ENCODE measurements at regions not wholly inside any gene's neighbourhood (a gene's known extent, or its start where the extent isn't known, plus 50 kb on each side); places are given as distances from the start of the nearest gene placed in this dataset.

DNA sequence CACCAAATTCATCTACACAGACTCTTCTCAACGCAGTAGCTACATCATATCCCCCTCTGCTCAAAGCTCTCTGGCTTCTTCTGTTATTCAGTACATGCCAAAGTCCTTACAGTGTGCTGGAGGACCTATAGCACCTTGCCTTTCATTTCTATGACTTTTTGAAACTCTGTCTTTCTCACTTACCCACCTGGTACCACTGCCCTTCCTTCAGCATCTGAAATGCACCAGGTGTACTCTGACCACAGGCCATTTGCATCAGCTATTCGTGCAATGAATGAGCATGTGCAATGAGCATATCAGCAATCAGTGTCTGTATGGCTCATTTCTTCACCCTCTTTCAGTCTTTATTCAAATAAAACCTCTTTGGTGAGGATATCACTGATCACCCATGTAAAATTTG, 399.9 kb downstream of the RAB28 start:
- no peak for DNase-seq
- intact Hi-C loops (cut with DNase I) = no loop called here

DNA sequence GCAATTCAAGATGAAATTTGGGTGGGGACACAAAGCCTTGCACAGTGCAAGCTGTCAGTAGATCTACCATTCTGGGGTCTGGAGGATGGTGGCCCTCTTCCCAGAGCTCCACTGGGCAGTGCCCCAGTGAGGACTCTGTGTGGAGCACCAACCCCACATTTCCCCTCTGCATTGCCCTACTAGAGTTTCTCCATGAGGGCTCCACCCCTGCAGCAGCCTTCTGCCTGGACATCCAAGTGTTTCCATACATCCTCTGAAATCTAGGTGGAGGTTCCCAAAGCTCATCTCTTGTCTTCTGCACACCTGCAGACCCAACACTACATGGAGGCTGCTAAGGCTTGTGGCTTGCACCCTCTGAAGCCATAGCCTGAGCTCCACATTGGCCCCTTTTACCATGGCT, 402.3 kb downstream of the RAB28 start:
- intact Hi-C loops (cut with DNase I) = no loop called here
- DNase-seq = no peak

DNA sequence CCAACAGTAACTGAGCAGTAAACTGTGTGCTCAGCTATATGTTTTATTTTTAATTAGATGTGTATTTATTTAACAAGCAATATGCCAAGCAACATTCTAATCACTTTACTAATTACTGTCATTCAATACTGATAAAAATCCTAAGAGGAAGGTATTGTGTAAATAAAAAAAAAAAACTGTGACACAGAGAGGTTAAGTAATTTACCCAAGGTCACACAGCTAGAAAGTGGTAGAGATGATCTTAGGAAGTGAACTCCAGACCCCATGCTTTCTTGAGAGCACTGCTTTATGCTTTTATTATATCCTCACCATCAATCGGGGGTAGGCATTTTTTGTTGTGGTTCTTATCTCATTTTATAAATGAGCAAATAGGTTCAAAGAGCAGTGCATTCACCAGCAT, 417.1 kb downstream of the RAB28 start:
- intact Hi-C loops (cut with DNase I) = no loop called here
- no peak for DNase-seq

DNA sequence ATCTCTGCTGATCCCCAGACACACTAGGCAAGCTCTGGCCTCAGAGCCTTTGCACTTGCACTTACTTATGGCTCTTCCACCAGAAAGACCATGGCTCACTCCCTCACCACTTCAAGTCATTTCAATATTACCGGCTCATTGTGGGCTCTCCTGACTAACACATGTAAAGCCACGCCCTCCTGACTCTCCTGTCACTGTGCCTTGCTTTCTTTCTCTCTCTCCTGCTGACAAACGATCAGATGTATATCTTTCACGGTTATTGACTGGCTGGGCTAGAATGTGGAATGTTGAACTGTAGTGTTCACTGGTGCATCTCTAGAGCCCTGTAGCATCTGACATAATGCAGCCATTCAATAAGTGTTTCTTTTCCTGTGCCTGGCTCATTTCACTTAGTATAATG, 425.1 kb downstream of the RAB28 start:
- intact Hi-C loops (cut with DNase I) = no loop called here
- no peak for DNase-seq

DNA sequence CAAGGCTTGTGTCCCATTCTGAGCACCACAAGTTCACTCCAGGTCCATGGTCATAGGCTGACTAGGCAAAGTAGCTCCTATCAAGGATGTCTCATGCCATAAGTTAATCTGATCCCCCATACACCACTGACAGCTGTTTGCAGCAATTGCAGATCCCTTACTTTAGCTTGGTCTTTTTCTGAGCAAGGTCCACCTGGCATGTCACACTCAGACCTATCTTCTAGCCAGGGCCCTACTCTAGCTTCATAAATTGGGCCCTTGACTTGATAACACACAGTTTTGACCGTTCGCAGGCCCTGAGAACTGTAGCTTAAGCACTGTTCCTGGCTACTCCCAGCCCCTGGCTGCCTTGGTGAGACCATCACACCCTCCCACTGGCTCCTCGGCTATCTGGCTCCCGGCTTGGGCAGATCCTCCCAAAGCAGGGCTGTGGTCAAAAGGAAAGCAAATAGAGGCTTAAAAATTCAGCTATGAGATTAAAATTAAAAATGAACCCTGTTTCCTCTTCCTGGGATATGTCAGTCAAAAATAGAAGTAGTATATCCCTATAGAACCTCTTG, 427.4 kb downstream of the RAB28 start:
- DNase-seq = no peak
- intact Hi-C loops (cut with DNase I) = no loop called here

DNA sequence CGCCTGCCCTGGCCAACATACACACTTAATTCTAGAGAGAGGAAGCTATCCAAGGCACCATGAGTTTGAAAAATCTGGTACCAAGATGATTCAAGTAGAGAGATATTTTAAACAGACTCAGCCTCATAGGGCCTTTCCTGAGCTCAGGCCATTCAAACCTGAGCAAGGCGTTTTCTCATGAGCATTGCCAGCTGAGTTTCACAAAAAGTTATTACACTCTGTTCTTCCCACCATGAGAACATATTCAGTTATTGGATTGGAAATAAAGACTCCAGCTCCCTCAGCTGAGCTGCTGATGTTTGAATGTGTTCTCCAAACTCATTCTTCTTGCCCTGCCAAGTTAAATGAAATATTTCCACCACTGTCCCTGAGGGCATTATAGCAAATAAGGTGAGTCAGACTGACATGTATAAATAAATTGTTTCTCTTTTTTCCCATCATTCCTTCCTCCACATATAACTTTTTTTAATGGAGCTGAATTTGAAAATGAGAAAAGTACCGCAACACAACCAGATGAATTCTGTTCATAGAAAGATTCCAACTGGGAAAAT, 429.6 kb downstream of the RAB28 start:
- intact Hi-C loops (cut with DNase I) = no loop called here
- DNase-seq = no peak

DNA sequence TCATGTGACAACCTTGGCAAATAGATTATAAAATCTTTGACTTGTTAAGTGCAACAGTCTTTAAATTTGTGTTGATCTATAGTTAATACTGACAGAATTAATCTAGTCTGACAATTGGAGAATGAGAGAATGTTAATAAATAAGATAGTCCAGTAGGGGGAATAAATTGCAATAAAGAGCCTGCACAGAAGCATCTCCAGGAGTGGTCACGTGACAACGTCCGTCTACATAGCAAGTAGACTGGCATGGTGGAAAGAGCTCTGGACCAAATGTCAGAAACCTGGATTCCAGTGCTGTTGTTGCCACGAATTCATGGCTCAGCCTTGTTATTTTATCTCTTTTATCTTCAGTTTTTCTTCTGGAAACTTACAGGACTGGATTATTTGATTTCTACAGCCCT, 436.5 kb downstream of the RAB28 start:
- DNase-seq = no peak
- intact Hi-C loops (cut with DNase I) = no loop called here

DNA sequence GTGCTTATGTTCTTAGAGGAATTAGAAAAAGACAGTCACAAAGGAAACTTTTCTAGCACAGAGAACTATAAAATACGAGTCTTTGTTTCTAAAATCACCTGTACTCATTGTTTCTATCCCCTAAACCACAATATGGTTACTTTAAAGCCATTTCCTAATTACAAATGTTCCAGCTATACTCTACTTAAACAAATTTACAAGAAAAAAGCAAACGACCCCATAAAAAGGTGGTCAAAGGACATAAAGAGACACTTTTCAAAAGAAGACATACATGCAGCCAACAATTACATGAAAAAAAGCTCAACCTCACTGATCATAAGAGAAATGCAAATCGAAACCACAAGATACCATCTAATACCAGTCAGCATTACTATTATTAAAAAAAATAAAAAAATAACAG, 447.3 kb downstream of the RAB28 start:
- no peak for DNase-seq
- intact Hi-C loops (cut with DNase I) = no loop called here

DNA sequence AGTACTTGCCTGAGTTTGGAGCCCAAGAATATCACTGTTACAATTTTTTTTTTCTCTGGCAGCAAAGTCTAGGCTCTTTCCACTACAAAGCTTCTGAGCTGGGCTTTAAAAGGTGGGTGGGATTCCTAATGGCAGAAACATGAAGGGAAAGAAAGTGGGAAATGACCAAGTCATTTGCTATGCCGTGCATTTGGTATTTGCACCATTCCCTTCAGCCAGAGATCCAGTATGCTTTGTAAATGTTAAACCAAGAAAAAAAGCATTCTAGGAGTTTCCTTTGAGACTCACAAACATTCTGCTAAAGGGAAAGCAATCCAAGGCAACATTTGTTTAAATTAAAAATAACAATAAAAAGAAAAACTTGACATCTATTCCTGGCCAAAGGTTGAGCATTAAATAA, 451.2 kb downstream of the RAB28 start:
- no peak for DNase-seq
- intact Hi-C loops (cut with DNase I) = no loop called here

DNA sequence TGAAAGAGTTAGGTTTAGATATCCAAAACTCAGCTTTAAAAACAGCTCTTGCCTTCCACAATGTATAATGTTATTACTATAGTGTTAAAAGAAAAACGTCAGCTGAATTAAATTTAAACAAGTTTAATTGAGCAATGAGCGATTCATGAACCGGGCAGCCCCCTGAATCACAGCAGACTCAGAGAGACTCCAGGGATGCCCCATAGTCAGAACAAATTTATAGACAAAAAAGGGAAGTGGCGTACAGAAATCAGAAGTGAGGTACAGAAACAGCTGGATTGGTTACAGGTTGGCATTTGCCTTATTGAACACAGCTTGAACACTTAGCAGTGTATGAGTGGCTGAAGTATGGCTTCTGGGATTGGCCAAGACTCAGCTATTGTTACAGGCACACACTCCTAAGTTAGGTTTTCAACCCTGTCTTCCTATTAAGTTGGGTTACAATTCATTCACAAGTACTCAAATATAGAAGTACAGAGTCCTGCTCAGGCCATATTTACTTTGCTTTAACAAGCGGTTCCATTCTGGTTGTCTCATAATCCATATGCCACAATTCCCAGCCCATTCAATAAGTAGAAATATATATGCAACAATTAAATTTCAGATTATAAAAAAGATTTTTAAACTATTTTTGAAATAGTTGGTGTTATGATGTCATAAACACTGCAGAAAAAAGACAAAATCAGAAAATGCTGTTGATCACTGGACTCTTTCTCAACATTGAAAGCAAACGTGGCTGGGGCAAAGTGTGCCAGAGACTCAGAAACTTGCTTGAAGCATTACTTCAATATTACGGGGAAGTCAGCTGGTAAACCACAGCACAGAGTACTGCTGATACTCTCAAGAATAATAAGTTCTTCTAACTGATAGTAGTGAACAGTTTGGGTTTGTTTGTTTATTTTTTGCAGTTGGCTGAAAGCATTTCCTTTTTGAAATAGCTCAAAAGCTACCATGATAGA, 459.7 kb downstream of the RAB28 start:
- intact Hi-C loops (cut with DNase I) = no loop called here
- DNase-seq = peak in 1 of 10 donors; percentile 44

DNA sequence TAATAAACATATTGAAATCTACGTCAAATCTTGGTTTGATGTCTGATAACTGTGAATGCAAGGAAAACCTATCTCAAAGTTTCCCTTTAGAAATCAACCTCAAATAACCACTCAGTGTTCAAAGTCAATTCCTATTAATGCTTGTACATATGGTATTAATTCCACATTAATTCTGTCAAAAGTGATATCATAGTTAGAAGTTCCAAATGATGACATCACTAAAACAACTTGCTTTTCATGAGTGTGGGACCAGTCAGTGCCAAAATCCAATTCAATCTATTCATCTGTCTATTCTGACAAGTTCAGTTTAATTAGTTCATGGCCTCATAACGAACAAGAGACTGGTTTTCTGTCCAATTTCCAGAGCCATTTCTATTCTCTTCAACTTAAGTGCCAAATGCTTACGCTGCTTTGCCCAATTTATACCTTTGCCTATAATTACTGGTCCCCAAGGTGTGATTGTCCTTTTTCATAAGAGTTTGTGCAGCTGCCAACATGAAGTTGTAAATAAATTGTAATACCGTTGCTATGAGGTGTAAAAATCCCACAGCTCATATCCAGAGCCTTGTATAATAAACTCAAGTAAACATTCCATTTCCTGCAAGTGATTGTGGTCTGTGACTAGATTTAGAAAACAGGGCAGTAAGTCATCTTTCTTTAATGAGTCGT, 476.2 kb downstream of the RAB28 start:
- intact Hi-C loops (cut with DNase I) = no loop called here
- no peak for DNase-seq

DNA sequence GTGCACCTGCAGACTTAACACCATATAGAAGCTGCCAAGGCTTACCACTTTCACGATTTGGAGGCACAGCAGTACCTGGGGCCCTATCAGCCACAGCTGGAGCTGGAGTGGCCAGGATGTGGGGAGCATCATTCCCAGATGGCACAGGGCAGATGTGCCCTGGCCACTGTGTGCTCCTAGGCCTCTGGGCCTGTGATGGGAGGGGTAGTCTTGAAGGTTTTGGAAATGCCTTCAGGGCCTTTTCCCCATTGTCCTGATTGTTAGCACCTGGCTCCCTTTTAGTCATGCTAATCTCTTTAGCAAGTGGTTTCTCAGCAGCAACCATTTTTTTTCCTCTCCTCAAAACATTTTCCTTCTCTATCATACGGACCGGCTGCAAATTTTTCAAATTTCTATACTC, 490.2 kb downstream of the RAB28 start:
- intact Hi-C loops (cut with DNase I) = no loop called here
- DNase-seq = no peak

DNA sequence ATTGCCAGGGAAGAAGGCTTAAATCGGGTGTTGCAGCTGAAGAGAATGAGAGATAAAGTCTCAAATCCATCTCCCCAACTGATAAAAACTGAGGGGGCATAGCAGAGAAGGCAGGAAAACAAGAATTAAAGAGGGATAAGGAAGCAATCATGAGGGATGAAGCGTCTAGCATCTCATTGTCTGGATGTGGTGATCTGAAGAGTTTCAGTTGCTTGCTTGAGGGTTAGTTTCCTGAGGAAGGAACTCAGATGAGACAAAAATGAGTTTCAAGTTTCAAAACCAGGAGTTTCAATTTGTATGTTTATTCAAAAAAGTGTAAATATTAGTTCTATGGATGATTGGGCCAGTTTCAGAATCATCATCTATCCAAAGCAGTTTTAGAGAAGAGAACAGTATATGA, 496.9 kb downstream of the RAB28 start:
- intact Hi-C loops (cut with DNase I) = no loop called here
- DNase-seq = no peak

DNA sequence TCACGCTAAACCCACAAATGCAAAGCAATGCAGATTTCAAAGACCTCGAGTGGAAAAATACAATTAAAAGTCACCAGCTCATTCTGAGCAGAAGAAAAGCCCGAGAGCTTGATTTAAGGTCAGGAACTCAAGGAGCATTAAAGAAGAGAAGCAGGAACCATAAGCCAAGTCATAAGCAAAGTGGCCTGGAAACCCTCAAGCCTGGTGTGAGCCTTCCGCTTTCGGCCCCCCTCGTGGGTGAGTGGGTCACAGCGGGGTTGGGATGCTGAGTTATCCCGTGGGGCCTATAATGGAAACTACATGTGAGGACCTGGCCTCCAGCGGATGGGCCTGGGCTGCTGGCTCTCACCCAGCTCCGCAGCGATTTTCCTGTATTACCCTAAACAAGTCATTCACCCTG, 504.3 kb downstream of the RAB28 start:
- intact Hi-C loops (cut with DNase I) = no loop called here
- peak in 1 of 10 donors; percentile 46 for DNase-seq

DNA sequence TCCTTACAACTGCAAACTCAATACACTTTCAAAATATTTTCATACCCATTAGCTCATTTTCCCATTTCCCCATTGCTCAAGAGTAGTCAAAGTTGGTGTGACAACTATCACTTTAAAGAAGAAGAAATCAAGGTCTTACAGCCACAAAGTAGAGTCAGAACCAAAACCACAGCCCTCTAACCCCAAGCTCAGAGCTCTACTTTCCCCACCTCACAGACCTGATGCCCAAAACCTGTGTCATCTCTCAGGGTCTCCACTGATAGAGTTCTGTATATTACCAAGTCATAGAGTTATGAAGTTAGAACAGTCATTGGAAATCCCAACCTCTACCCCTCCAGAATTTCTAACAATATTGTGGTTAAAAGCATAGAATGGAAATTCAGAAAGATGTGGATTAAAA, 505.8 kb downstream of the RAB28 start:
- no peak for DNase-seq
- intact Hi-C loops (cut with DNase I) = no loop called here

DNA sequence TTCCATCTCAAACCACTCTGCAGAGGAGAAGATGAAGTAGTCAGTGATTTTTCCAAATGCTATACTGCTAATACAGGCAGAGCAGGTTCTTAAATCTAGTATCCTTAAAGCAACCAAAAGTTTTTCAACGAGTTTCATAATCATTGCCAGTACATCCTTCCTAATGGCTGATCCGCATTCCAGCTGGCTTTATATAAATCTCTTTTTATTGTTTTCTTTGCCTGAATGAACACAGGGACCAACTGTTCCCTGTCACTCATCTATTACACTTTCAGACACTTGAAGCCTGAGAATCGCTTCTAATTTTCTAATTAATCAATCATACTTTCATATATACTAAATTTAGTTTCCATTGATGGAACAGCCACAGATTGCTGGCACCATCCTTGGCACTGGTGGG, 508.6 kb downstream of the RAB28 start:
- intact Hi-C loops (cut with DNase I) = no loop called here
- DNase-seq = no peak

DNA sequence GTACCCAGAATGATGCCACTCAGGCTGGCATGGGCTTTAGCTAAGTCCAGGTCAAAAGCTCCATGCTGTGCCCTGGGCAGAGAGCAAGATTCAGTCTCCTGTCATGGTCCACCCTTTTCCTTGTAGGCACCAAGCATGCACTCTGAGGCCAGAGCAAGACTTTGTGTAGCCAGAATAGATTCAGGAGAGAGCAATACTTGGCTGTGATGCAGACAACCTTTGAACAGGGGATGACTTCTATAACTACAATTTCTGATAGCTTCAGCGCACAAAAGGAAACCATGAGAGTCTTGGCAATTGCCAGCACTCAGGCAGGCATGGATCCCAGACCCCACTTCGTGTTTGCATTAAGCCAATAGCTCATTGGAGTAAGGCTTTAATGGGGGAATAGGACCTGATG, 510.6 kb downstream of the RAB28 start:
- intact Hi-C loops (cut with DNase I) = no loop called here
- no peak for DNase-seq

DNA sequence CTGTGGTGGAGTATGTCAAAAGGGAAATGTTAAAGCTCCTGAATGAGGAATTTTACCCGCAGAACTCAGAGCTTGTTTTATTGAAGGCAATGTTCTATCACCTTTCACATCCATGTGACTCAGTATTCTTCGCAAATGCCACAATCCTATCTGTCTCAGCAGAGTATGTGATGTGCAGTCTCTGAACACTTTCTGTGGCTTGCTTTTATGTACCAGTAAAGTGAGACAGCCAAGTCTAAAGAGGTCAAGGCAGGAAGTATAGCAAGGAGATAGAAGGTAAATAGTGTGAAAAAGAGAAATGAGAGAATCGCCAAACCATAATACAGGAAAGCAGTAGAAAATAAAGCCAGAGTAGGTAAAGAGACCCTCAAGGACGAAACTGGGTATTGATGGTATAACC, 515.8 kb downstream of the RAB28 start:
- intact Hi-C loops (cut with DNase I) = no loop called here
- DNase-seq = no peak

DNA sequence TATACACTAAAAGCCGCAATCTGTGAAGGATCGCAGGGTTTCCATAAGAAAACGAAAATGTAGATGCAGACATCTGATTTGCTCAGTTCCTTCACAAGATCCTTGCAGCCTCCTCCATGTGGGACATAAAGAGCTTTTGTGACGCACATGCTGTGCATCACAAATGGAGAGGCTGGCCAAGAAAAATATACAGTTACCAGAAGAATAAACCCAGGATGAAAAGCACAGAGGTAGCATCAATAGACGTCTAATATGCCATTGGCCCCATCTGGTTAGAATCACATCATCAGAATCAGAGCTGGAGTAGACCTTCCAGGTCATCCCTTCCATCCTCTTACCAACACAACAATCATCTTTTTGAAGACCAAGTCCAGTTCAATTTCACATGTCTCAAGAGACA, 517.4 kb downstream of the RAB28 start:
- DNase-seq = no peak
- intact Hi-C loops (cut with DNase I) = no loop called here

DNA sequence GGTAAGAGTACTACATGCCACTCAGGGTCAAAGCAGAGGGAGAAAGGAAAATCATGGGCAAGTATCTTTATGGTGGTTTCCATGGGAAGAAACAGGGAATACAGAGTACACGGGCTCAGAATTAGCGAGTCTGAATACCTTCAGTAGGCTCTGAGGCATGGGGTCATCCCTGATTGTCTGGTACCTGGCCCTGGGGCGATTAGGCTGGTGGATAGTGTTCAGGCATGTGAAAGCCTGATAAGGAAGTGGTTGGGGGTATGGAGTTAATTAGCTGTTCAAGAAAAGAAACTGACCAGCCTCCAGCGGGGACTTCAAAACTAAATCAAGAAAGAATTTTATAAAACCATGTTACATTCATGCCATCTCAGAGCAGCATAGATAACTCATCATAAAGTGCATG, 518.8 kb downstream of the RAB28 start:
- intact Hi-C loops (cut with DNase I) = no loop called here
- no peak for DNase-seq

DNA sequence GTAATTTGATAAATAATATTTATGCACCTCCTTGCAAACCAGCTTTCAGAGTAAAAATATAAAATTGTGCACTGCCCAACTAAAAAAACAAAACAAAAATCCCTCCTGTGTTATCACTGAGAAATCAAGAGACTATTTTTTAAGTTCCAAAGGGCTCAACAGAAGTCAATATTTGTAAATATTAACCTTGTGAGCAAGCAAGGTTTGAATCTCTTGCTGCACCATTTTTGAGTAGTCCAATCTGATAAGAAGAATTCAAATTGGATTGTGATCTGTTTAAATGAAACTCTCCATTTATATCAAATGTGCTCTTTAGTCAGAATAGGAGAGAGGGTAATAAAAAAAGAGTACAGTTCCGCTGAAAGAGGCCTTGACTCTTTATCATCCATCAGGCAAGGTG, 520.2 kb downstream of the RAB28 start:
- no peak for DNase-seq
- intact Hi-C loops (cut with DNase I) = no loop called here

DNA sequence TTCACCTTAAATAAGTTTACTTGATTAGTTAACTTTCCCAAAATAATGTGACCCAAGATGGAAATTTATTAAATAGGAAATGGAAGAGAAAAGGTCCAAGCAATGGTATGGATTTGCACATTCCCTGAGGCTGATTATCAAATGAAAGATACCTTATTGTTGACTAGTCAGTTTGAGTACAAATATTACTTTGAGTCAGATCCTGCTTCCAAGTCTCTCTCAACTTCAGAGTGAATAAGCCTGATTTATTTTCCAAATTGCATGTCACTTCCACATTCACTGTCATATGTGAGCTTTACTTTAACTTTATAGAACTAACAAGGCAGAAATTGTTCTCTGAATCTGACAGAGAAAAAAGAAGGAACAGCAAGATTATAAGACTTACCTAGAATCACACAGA, 520.8 kb downstream of the RAB28 start:
- intact Hi-C loops (cut with DNase I) = no loop called here
- DNase-seq = no peak
